Breast epithelium (tissue), 3 donors: ENCODE measurements at regions not wholly inside any gene's neighbourhood (a gene's known extent, or its start where the extent isn't known, plus 50 kb on each side); places are given as distances from the start of the nearest gene placed in this dataset.

Experiments
- CTCF ChIP-seq, 3 donors: fragments of 450-650 bp; IDR thresholded peaks; one replicate each; pipeline ENCODE4 v1.5.1; 2016 to 2017; ENCODE audit warnings: antibody characterized with exemption in 3 of 3, mild to moderate bottlenecking in 3 of 3, moderate library complexity in 3 of 3
- POLR2A ChIP-seq: fragments of 450-650 bp; IDR thresholded peaks from one replicate; pipeline ENCODE4 v1.6.1; 2016; ENCODE audit warnings: antibody characterized with exemption, mild to moderate bottlenecking, moderate library complexity
- POLR2AphosphoS5 ChIP-seq, 3 donors: sonication (generic); formaldehyde crosslinking; IDR thresholded peaks; one replicate each; pipeline ENCODE4 v1.6.1; 2017; ENCODE audit warnings: antibody characterized with exemption in 3 of 3

GRCh38 chr13:83024955-83025594 is 857.2 kb downstream of the SLITRK1 start:
- no peak for TF ChIP-seq POLR2A
- no peak for TF ChIP-seq CTCF (IDR thresholded peaks at IDR 0.05)
- TF ChIP-seq POLR2AphosphoS5 (IDR thresholded peaks at IDR 0.05): no peak
